ENCODE measurements at regions not wholly inside any gene's neighbourhood (a gene's known extent, or its start where the extent isn't known, plus 50 kb on each side); places are given as distances from the start of the nearest gene placed in this dataset.

GRCh38 chr10:121131014-121131413, 279.9 kb downstream of the WDR11 start:
- TF ChIP-seq CTCF (IDR thresholded peaks at IDR 0.05; ENCODE audit: poor library complexity) (no peak), EZH2 (IDR thresholded peaks at IDR 0.05; ENCODE audit: borderline replicate concordance) (no peak), EZH2phosphoT487 (IDR thresholded peaks at IDR 0.05; ENCODE audit: low read depth, severe bottlenecking, unreplicated experiment) (no peak)
